ENCODE measurements at regions not wholly inside any gene's neighbourhood (a gene's known extent, or its start where the extent isn't known, plus 50 kb on each side); places are given as distances from the start of the nearest gene placed in this dataset.

DNA sequence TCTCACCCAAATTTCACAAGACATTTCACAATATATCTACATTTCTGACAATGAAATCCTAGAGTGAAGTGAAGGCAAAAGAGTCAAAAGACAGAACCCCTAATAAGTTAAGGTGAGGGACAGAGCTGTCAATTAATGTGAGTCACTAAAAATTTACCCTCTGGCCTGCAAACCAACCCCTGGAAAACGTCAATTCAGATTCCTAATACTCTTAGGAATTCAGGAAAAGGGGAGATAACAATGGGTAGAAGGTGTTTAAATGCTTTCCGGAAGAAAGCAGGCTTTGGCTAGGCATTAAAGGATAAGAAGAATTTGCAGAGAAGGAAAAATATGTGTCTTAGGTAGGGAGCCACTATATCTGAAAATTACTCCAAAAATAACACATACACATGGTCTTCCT is 299.6 kb downstream of the INHBA start:
- TF ChIP-seq ZSCAN29 (IDR thresholded peaks at IDR 0.05) = no peak
- no peak for TF ChIP-seq POLR2A (IDR thresholded peaks at IDR 0.05; ENCODE audit: low read depth, low read length)
- TF ChIP-seq IRF4 (IDR thresholded peaks at IDR 0.05; ENCODE audit: low read depth, low read length) = no peak
- TF ChIP-seq RBBP5 (conservative IDR thresholded peaks at IDR 0.05) = no peak
- TF ChIP-seq CHD1 (IDR thresholded peaks at IDR 0.05; ENCODE audit: low read depth, low read length) = no peak
- TF ChIP-seq FOXM1 (IDR thresholded peaks at IDR 0.05; ENCODE audit: low read depth, low read length) = no peak
- TF ChIP-seq, protein P1, sequence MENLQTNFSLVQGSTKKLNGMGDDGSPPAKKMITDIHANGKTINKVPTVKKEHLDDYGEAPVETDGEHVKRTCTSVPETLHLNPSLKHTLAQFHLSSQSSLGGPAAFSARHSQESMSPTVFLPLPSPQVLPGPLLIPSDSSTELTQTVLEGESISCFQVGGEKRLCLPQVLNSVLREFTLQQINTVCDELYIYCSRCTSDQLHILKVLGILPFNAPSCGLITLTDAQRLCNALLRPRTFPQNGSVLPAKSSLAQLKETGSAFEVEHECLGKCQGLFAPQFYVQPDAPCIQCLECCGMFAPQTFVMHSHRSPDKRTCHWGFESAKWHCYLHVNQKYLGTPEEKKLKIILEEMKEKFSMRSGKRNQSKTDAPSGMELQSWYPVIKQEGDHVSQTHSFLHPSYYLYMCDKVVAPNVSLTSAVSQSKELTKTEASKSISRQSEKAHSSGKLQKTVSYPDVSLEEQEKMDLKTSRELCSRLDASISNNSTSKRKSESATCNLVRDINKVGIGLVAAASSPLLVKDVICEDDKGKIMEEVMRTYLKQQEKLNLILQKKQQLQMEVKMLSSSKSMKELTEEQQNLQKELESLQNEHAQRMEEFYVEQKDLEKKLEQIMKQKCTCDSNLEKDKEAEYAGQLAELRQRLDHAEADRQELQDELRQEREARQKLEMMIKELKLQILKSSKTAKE (IDR thresholded peaks at IDR 0.05; ENCODE audit: low read depth, poor library complexity, severe bottlenecking) = no peak
- TF ChIP-seq, protein P2, sequence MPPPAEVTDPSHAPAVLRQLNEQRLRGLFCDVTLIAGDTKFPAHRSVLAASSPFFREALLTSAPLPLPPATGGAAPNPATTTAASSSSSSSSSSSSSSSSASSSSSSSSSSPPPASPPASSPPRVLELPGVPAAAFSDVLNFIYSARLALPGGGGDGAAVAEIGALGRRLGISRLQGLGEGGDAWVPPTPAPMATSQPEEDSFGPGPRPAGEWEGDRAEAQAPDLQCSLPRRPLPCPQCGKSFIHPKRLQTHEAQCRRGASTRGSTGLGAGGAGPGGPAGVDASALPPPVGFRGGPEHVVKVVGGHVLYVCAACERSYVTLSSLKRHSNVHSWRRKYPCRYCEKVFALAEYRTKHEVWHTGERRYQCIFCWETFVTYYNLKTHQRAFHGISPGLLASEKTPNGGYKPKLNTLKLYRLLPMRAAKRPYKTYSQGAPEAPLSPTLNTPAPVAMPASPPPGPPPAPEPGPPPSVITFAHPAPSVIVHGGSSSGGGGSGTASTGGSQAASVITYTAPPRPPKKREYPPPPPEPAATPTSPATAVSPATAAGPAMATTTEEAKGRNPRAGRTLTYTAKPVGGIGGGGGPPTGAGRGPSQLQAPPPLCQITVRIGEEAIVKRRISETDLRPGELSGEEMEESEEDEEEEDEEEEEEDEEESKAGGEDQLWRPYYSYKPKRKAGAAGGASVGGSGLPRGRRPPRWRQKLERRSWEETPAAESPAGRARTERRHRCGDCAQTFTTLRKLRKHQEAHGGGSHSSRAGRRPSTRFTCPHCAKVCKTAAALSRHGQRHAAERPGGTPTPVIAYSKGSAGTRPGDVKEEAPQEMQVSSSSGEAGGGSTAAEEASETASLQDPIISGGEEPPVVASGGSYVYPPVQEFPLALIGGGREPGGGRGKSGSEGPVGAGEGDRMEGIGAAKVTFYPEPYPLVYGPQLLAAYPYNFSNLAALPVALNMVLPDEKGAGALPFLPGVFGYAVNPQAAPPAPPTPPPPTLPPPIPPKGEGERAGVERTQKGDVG (CRISPR knock-in tag; IDR thresholded peaks at IDR 0.05) = no peak
- no peak for TF ChIP-seq NRF1 (conservative IDR thresholded peaks at IDR 0.05; ENCODE audit: low read depth, low read length)
- no peak for TF ChIP-seq CBX3 (IDR thresholded peaks at IDR 0.05; ENCODE audit: borderline replicate concordance, low read depth)
- no peak for TF ChIP-seq NFIC (IDR thresholded peaks at IDR 0.05; ENCODE audit: low read depth, low read length)
- no peak for TF ChIP-seq TARDBP (IDR thresholded peaks at IDR 0.05; ENCODE audit: borderline replicate concordance)
- no peak overlapping the region for H3K9ac ChIP-seq (ENCODE audit: control insufficient read depth, insufficient read depth, low read length)
- no peak overlapping the region for H3K4me3 ChIP-seq
- H3K27me3 ChIP-seq (replicated peaks in 1 of 2; ENCODE audit: control insufficient read depth in 2 of 2, insufficient read depth in 2 of 2, low read length in 1 of 2) = no peaks in the 10 kb centered on the region
- ChIA-PET CTCF (no interaction called here), POLR2A (no interaction called here), RAD21 (ENCODE audit: unreplicated experiment) (no interaction called here), SMC1A (ENCODE audit: uncharacterized antibody, unreplicated experiment) (interaction anchor here (0.7 kb wide), 1 partner anchor 225 kb away, joined by 3 read pairs; no protein-coding TSS in a partner anchor)
- H3K27ac ChIP-seq (ENCODE audit: control insufficient read depth, insufficient read depth) = no peak overlapping the region
- no peaks in the 10 kb centered on the region for H3K36me3 ChIP-seq (ENCODE audit: control insufficient read depth in 2 of 2, insufficient read depth in 2 of 2, low read length in 1 of 2)
- FAIRE-seq = no peak
- H3K4me1 ChIP-seq (ENCODE audit: control insufficient read depth, insufficient read depth, low read length) = no peaks in the 10 kb centered on the region
- no peak overlapping the region for H3K4me2 ChIP-seq (ENCODE audit: control insufficient read depth, insufficient read depth)
- intact Hi-C loops (cut with micrococcal nuclease; ENCODE audit: unreplicated experiment) = no loop called here
- no peak for DNase-seq (ENCODE audit: low read depth, low spot score)
- H3K79me2 ChIP-seq (ENCODE audit: control insufficient read depth, insufficient read depth, low read length) = no peaks in the 10 kb centered on the region
- in situ Hi-C loops (cut with MboI) = no loop called here
- H4K20me1 ChIP-seq (ENCODE audit: control insufficient read depth, insufficient read depth) = no peaks in the 10 kb centered on the region
- whole genome bisulfite sequencing (ENCODE audit: insufficient coverage, insufficient replicate concordance, low lambda C conversion rate, missing lambda C conversion rate) = 44% methylated on average over 2 of the region's 2 CpGs
- no peak overlapping the region for H2AFZ ChIP-seq (ENCODE audit: control insufficient read depth, low read depth, low read length)
- no peak for ATAC-seq
- no peaks in the 10 kb centered on the region; the same call in 2 of the 3 replicates for H3K9me3 ChIP-seq (replicated peaks; ENCODE audit: control insufficient read depth, insufficient read depth, low read length)
- BruUV-seq (replicated peaks) = no TSS peak

All from GM12878 (cell line).